ENCODE measurements at regions not wholly inside any gene's neighbourhood (a gene's known extent, or its start where the extent isn't known, plus 50 kb on each side); places are given as distances from the start of the nearest gene placed in this dataset.
"Not testable (repeated sequence)": the region's sequence is repeated elsewhere in the genome, so short reads cannot be mapped to it uniquely, and the experiment has no call there.

DNA sequence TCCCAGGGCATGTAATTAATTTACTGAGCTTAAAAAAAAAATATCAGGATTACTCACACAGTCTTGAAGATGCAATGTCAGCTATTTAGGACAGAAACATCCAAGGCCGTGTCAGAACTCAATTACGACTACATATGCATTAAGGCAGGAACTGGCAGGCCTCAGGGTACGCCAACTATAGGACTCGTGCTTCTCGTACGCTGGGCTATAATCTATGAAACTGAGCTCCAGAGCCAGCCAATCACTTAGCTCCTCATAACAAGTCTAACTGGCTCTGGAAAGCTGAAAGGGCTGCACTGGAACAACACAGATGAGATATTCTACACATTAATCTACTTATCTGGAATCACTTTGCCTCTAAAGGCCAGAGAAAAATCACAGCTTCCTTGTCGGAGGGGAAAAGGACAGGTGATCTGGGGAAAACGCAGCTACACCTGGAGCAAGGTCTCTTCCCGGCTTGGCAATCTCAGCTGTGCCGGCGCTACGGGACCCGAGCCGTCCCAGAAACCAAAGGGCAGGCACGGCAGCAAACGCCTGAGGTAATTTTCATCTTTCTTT is 212.0 kb downstream of the DEPDC1B start:
- no peak for DNase-seq

DNA sequence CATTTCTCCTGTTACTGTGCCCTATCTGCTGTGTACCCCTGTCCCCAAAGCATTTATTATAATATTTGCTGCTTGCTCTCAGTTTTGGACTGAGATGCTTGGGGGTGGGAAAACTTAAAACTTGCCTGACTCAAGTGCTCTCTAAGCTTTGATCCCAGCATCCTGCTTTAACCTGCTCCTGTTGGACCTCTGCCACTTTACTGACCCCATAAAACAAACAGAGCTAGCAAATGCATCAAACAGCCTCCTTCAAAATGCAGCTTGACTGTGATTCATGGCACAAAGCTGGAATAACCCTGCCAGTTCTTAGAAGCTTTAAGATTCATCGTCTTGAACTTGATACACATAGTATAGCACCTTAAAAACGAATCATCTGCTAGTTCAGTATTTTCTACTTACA is 212.5 kb downstream of the DEPDC1B start:
- DNase-seq = no peak

DNA sequence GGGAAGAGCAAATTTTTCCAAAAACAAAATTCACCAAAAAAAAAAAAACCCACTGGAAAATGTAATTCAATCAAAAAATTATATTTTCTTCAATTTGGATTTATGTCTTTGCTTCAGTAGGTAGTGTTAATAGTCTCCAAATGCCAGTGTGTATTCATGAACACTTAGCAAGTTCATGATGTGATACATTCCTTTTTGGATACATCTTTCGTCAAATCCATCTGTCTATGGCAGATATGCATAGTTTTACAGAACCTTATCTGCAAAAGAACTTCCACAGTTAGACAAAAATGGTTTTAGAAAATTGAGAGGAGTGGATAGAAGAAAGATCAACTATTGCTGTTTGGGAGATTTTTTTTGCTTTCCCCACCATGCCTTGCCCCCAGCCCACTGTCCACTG is 214.6 kb downstream of the DEPDC1B start:
- no peak for DNase-seq

- no peak for DNase-seq
These were observed 216.9 kb downstream of the DEPDC1B start for GRCh38 chr5:60483050-60483449.

DNA sequence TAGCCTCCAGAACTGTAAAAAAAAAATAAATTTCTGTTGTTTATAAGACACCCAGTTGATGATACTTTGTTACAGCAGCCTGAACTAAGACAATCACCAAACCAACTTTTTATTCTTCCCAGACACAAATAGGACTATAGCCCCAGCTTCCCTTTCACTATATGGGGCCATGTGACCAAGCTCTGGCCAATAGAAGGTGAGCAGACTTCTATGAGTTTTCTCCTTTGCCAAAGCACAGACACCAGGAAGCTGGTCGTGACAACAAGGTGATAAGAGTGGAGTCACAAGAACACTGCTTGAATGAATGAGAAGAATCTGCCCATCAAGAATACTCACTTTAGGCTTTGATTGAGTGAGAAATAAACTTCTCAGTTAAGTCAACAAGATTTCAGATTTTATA is 217.7 kb downstream of the DEPDC1B start:
- no peak for DNase-seq

DNA sequence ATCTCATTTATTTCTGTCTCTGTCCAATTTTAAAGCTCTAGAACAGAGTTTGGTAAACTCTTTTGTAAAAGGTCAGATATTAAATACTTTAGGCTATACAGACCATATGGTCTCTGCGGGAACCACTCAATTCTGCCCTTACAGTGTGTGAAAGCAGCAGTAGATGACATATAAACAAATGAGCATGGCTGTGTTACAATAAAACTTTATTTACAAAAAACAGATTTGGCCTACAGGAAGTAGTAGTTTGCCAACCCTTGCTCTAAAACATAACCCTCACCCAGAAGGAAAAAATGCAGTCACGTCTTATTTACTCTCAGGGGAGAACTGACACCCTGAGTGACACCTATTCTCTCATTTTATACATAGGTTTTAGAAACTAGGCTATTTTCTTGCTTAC is 220.4 kb downstream of the DEPDC1B start:
- DNase-seq = no peak

GRCh38 chr5:60477849-60478248 is 222.1 kb downstream of the DEPDC1B start:
- no peak for DNase-seq

DNA sequence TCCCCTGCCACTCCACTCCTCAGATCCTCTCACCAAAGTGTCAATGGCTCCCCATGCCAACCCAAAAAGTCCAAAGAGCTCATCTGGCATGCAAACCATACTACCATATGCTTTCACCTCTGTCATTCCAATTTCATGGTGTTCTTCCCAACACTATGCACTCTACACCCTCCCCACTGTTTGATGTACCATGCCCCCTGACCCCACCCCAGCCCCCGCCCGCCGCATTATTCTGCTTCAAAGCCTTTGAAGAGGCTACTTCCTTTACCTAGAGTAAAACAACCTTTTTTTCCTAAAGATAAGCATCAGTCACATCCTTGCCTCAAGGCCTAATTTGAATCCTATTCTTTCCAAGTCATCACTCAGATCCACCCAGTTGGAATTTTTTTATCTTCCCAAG is 226.3 kb downstream of the DEPDC1B start:
- DNase-seq = no peak

DNA sequence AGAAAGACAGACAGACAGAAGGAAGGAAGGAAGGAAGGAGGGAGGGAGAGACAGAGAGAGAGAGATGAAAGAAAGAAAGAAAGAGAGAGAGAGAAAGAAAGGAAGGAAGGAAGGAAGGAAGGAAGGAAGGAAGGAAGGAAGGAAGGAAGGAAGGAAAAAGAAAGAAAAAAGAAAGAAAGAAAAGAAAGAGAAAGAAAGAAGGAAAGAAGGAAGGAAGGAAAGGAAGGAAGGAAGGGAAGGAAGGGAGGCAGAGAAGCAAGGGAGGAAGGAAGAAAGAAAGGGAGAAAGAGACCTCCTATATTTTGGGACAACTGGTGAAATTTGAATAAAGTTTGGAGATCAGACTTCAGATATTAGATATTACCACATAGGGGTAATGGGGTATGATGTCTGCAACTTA is 226.9 kb downstream of the DEPDC1B start:
- DNase-seq = not testable (repeated sequence)

DNA sequence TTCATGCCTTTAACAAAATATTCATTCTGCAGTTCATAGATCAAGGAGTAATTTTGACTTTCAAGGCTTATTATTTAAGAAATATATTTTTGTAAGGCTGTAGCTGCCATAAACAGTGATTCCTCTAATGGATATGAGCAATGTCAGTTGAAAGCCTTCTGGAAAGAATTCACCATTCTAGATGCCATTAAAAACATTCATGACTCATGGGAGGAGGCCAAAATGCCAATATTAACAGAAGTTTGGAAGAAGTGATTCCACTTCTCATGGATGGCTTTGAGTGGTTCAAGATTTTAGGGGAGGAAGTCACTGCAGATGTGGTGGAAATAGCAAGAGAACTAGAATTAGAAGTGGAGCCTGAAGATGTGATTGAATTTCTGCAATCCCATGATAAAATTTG is 229.1 kb downstream of the DEPDC1B start:
- no peak for DNase-seq

- DNase-seq = no peak
These were observed 230.7 kb downstream of the DEPDC1B start for GRCh38 chr5:60469286-60469685.

- no peak for DNase-seq
These were observed 236.6 kb downstream of the DEPDC1B start for GRCh38 chr5:60463179-60463868.

DNA sequence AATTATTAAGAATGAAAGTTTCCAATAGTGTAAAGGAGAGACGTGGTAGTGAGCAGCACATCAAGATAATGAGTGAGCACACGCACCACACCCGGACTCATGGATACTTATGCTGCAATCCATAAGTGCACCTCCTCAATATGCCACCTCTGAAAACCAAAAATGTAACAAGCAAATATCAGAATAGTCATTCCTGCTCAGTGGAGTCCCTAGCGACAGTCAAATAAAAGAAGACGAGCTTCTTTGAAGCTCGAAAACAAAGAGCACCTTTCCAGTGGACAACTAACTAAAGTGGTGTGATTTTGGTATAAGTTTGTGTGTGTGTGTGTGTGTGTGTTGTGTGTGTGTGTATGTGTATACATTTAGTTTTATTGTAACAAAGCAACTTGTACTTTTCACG is 241.3 kb downstream of the DEPDC1B start:
- DNase-seq = no peak

DNA sequence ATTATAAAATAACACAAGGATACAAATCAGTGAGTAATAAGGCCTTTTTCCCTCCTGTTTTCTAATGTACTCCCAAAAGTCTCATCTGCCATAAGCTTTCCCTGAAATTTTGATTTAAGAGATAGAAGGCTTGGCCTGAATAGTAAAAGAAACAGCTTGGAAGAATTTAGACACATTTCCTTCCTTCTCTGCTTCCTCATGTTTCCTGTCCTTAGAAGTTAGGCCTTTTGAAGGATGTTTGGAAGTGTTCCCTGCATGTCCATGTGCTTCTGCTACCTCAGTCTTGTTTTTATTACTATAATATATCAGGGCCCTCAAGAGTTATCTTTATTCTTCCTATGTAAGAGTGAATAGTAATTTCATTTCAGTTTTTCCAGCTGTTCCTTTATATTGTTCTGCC is 242.7 kb downstream of the DEPDC1B start:
- no peak for DNase-seq

- DNase-seq = no peak
These were observed 244.4 kb downstream of the DEPDC1B start for GRCh38 chr5:60455589-60455988.

GRCh38 chr5:60454277-60454676 is 245.7 kb downstream of the DEPDC1B start:
- DNase-seq = not testable (repeated sequence)

DNA sequence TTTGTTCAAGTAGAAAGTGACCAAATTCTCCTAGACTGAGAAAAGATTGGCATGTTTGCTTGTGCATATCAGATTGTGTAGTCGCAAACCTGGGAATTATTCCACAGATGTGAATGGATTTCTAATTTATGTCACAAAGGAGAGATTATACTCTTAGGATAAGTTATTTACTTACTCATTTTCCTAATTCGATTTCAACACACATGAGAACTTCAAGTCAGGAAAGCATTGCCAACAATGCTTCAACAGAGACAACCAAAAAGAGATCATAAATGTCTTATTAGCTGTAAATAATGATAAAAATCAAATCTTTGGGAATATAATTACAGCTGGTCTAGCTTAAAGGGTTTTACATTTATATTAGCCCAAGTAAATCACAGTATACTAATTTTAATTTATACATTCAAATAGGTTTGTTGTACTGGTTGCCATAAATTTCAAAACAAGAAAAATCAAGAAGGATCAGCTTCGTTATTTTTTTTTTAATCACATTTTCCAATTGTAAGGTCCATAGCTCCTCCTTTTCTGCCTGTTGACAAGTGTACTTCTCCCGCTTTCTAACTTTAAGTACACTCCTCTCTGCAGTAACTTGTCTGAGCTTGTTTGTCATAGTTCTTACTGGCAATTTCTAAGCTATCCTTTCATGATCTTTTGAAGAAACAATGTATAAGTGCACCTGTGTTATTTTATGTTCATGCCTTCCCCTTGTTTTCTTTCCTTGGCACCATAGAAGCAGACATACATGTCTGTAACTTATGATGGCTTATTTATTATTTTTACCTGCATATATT is 246.6 kb downstream of the DEPDC1B start:
- no peak for DNase-seq

DNA sequence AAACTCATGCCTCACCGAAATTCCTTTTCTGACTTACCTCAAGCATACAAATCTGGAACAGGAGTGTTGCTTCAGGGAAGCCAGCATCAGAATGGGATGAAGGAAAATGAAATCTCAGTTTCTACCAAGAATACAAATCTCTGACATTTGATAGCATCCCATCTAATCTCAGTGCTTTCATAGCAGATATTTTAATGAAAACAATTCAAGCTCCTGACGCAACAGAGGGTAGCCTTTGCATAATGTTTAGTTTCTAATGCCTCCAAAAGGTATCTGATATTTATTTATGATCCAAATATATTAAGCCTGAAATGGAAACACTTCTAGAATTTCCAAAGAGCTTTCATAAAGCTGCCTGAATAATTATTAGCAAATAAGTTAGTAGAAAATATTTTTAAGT is 251.4 kb downstream of the DEPDC1B start:
- no peak for DNase-seq

- DNase-seq = no peak
These were observed 252.5 kb downstream of the DEPDC1B start for GRCh38 chr5:60447488-60447920.

DNA sequence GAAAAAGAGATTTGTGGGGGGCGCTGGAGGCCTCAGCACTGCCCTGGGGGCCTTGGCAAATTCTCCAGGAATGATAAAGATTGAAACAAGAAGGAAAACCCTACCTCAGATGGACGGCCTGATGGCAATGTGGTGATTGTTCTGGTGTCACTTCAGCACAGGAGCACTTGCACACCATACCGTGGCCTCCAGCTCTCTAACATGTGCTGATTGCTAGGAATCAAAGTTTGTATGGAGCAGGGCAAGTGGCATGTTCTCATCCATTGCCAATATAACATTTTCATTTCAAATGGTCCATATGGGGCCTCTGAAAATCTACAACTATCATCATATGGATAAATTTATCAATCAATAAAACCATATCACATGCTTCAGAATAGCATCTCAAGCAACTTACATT is 253.0 kb downstream of the DEPDC1B start:
- DNase-seq = no peak

GRCh38 chr5:60445921-60446320 is 254.0 kb downstream of the DEPDC1B start:
- DNase-seq = peak; percentile 46

DNA sequence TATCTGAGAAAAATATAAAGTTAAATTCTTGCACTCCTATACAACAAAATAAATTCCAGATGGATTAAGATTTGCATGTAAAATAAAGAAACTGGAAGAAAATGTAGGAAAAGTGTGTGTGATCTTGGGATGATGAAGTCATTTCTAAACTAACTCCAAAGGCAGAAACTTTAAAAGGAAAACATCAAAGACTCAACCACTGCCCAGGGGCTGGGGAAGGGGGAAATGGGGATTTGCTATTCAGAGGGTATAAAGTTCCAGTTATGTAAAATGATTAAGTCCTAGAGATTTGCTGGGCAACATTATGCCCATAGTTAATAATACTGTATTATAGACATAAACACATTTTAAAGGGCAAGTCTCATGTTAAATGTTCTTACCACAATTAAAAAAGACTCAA is 254.5 kb downstream of the DEPDC1B start:
- no peak for DNase-seq

DNA sequence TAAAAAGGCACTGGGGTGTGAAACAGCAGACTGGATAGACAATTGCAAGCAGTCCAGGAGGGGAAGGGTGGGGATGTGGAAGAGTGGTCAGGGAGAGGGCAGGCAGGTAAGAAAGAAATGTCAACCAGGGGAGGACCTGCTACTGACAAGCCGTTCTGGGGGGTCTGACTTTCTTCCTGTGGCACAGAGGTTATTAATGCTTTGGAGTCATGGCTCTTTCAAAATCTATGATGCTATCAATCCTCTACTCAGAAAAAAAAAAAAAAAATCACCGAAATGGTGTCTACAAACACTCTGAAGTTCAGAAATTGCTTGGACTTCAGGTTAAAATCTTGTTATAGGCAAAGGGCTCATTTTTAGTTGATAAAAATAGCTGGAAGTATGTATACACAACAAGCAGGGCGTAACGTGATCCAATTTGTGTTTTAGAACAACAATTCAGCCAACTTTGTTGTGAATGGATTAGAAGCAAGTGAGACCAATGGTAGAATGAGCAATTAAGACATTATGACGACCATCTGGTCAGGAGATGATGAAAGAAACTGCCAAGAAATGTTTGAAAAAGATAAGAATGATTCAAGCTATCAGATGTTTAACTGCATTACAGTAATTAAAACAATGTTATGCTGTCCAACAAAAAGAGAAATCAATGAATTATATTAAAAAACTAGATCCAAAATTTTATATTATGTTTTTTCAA is 255.2 kb downstream of the DEPDC1B start:
- peak; percentile 29 for DNase-seq

DNA sequence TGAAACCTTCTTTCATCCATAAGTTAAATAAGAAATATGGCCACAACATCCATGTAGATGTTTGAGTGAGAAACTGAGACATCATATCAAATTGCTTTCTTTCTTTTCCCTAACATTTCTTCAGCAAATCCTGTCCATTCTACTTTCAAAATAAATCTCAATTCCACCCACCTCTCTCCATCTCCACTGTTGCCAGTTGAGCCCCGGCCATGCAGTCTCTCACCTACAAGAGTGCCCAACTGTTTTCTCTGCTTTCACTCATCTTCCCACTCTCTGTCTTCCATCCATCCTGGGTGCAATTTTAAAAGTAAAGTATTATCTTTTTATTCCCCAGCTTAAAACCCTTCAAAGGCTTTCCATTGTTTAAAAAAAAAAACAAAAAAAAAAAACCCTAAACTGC is 260.4 kb downstream of the DEPDC1B start:
- no peak for DNase-seq
